Lower leg skin (tissue), 3 donors: ENCODE measurements at regions not wholly inside any gene's neighbourhood (a gene's known extent, or its start where the extent isn't known, plus 50 kb on each side); places are given as distances from the start of the nearest gene placed in this dataset.

Experiments
- POLR2A ChIP-seq, 2 donors: fragments of 450-650 bp; IDR thresholded peaks; one replicate each; pipeline ENCODE4 v1.6.1; 2016 to 2017; ENCODE audit warnings: antibody characterized with exemption in 2 of 2, mild to moderate bottlenecking in 1 of 2, moderate library complexity in 1 of 2
- TF ChIP-seq, protein P1 (sequence below), 3 donors: fragments of 450-650 bp; IDR thresholded peaks; one replicate each; pipeline ENCODE4 v1.5.1; 2016; ENCODE audit warnings: antibody characterized with exemption in 3 of 3, mild to moderate bottlenecking in 3 of 3, moderate library complexity in 2 of 3

DNA sequence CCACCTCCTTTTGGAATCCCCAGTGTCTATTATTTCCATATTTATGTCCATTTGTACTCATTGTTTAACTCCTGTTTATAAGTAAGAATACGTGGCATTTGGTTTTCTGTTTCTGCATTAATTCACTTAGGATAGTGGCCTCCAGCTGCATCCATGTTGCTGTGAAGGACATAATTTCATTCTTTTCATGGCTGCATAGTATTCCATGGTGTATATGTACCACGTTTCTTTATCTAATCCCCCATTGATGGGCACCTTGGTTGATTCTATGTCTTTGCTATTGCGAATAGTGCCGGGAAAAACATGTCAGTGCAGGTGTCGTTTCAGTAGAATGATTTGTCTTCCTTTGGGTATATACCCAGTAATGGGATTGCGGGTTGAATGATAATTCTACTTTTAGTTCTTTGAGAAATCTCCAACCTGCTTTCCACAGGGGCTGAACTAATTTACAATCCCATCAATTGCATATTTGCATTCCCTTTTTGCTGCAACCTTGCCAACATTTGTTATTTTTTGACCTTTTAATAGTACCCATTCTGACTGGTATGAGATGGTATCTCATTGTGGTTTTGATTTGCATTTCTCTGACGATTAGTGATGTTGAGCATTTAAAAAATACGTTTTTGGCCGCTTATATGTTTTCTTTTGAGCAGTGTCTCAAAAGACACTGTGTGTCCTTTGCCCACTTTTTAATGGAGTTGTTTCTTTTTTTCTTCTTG is 373.2 kb upstream of the TNRC6C start:
- TF ChIP-seq, protein P1, sequence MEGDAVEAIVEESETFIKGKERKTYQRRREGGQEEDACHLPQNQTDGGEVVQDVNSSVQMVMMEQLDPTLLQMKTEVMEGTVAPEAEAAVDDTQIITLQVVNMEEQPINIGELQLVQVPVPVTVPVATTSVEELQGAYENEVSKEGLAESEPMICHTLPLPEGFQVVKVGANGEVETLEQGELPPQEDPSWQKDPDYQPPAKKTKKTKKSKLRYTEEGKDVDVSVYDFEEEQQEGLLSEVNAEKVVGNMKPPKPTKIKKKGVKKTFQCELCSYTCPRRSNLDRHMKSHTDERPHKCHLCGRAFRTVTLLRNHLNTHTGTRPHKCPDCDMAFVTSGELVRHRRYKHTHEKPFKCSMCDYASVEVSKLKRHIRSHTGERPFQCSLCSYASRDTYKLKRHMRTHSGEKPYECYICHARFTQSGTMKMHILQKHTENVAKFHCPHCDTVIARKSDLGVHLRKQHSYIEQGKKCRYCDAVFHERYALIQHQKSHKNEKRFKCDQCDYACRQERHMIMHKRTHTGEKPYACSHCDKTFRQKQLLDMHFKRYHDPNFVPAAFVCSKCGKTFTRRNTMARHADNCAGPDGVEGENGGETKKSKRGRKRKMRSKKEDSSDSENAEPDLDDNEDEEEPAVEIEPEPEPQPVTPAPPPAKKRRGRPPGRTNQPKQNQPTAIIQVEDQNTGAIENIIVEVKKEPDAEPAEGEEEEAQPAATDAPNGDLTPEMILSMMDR (IDR thresholded peaks at IDR 0.05): no peak
- TF ChIP-seq POLR2A (IDR thresholded peaks at IDR 0.05): no peak
